ENCODE measurements at regions not wholly inside any gene's neighbourhood (a gene's known extent, or its start where the extent isn't known, plus 50 kb on each side); places are given as distances from the start of the nearest gene placed in this dataset.

GRCh38 chr11:91761406-91762025 is 463.1 kb upstream of the FAT3 start (continued):
- TF ChIP-seq USF1 (CRISPR knock-in tag; IDR thresholded peaks at IDR 0.05) (no peak), ARID4B (CRISPR knock-in tag; IDR thresholded peaks at IDR 0.05; ENCODE audit: borderline replicate concordance) (no peak), ZNF121 (CRISPR knock-in tag; IDR thresholded peaks at IDR 0.05) (no peak), ZBTB21 (CRISPR knock-in tag; IDR thresholded peaks at IDR 0.05; ENCODE audit: borderline replicate concordance) (no peak)
- TF ChIP-seq, protein P1, sequence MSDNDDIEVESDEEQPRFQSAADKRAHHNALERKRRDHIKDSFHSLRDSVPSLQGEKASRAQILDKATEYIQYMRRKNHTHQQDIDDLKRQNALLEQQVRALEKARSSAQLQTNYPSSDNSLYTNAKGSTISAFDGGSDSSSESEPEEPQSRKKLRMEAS (CRISPR knock-in tag; IDR thresholded peaks at IDR 0.05) = no peak

GRCh38 chr11:91756829-91757480 is 467.7 kb upstream of the FAT3 start:
- H3K27me3 Mint-ChIP-seq (ENCODE audit: low read depth) = no peaks in the 10 kb centered on the region
- peaks cover 15% of the 10 kb centered on the region for H3K4me1 Mint-ChIP-seq
- no peak for ATAC-seq
- H3K9me3 Mint-ChIP-seq = peaks cover 6% of the 10 kb centered on the region
- no peak overlapping the region for H3K4me3 Mint-ChIP-seq
- no peak for DNase-seq (ENCODE audit: low spot score)
- H3K27ac Mint-ChIP-seq = no peak overlapping the region
- POLR2A ChIA-PET = no interaction called here
- H3K36me3 Mint-ChIP-seq = peaks cover 4% of the 10 kb centered on the region; the same call in 1 of the 2 replicates
- CTCF ChIA-PET = no interaction called here
- no peak for TF ChIP-seq SMAD4 (CRISPR knock-in tag; IDR thresholded peaks at IDR 0.05)

GRCh38 chr11:91755951-91756707 is 468.5 kb upstream of the FAT3 start:
- peaks cover 7% of the 10 kb centered on the region for H3K4me1 Mint-ChIP-seq
- ChIA-PET POLR2A (no interaction called here), CTCF (no interaction called here)
- ATAC-seq = no peak
- no peaks in the 10 kb centered on the region for H3K27me3 Mint-ChIP-seq (ENCODE audit: low read depth)
- H3K4me3 Mint-ChIP-seq = no peak overlapping the region
- H3K36me3 Mint-ChIP-seq = peaks cover 4% of the 10 kb centered on the region; the same call in 1 of the 2 replicates
- peaks cover 6% of the 10 kb centered on the region for H3K9me3 Mint-ChIP-seq
- H3K27ac Mint-ChIP-seq = no peak overlapping the region
- DNase-seq (ENCODE audit: low spot score) = no peak
- no peak for TF ChIP-seq E2F1 (CRISPR knock-in tag; IDR thresholded peaks at IDR 0.05)
- TF ChIP-seq NFYB (CRISPR knock-in tag; conservative IDR thresholded peaks at IDR 0.05; ENCODE audit: low read depth) = no peak
- no peak for TF ChIP-seq HMGA2 (CRISPR knock-in tag; IDR thresholded peaks at IDR 0.05)
- TF ChIP-seq CTCF (IDR thresholded peaks at IDR 0.05) = no peak
- no peak for TF ChIP-seq ZNF317 (CRISPR knock-in tag; IDR thresholded peaks at IDR 0.05; ENCODE audit: borderline replicate concordance, low read depth)
- TF ChIP-seq, protein P2, sequence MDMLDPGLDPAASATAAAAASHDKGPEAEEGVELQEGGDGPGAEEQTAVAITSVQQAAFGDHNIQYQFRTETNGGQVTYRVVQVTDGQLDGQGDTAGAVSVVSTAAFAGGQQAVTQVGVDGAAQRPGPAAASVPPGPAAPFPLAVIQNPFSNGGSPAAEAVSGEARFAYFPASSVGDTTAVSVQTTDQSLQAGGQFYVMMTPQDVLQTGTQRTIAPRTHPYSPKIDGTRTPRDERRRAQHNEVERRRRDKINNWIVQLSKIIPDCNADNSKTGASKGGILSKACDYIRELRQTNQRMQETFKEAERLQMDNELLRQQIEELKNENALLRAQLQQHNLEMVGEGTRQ (CRISPR knock-in tag; IDR thresholded peaks at IDR 0.05) = no peak
- TF ChIP-seq, protein P3, sequence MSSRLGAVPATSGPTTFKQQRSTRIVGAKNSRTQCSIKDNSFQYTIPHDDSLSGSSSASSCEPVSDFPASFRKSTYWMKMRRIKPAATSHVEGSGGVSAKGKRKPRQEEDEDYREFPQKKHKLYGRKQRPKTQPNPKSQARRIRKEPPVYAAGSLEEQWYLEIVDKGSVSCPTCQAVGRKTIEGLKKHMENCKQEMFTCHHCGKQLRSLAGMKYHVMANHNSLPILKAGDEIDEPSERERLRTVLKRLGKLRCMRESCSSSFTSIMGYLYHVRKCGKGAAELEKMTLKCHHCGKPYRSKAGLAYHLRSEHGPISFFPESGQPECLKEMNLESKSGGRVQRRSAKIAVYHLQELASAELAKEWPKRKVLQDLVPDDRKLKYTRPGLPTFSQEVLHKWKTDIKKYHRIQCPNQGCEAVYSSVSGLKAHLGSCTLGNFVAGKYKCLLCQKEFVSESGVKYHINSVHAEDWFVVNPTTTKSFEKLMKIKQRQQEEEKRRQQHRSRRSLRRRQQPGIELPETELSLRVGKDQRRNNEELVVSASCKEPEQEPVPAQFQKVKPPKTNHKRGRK (CRISPR knock-in tag; IDR thresholded peaks at IDR 0.05; ENCODE audit: borderline replicate concordance) = no peak
- no peak for TF ChIP-seq FOXP1 (CRISPR knock-in tag; IDR thresholded peaks at IDR 0.05; ENCODE audit: borderline replicate concordance)
